ENCODE measurements at regions not wholly inside any gene's neighbourhood (a gene's known extent, or its start where the extent isn't known, plus 50 kb on each side); places are given as distances from the start of the nearest gene placed in this dataset.

DNA sequence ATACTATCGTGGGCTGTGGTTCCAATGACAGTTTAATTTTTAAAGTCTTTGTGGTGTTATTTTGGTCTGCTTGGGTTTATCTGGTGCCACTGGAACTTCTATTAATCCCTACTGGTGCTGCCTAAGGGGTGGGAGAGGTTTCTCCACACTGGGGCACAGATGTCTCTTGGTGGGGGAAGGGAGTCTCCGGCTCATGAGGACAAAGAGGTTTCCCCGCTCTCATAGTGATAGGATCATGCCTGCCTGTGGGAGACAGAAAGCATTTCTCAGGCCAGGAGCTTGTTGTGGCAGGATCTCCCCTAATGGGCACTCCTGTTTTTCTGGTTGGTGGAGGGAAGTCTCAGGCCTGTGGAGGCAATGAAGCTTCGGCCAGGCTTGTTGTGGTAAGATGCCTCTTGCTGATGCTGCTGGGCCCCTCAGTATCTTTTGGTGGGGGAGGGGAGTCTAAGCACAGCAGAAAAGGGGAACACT lies 84.3 kb upstream of the THRB start:
- no peaks in the 10 kb centered on the region for H3K27me3 ChIP-seq (replicated peaks in 1 of 4; ENCODE audit: control insufficient read depth in 3 of 4, extremely low read depth in 1 of 4, insufficient read depth in 3 of 4, low read length in 3 of 4)
- DNase-seq (ENCODE audit: low read depth in 1 of 2, low spot score in 2 of 2) (no peak), FAIRE-seq (no peak)
- peak overlapping the region; percentile 42; the same call in 1 of the 2 replicates for H3K18ac ChIP-seq (ENCODE audit: extremely low read depth, low read length)
- no peaks in the 10 kb centered on the region for H4K20me1 ChIP-seq (replicated peaks in 1 of 2; ENCODE audit: control insufficient read depth in 1 of 2, insufficient read depth in 2 of 2, low read length in 2 of 2)
- H3K23ac ChIP-seq (ENCODE audit: insufficient read length) = no peak overlapping the region
- H2BK12ac ChIP-seq (ENCODE audit: low read depth, low read length) = peak overlapping the region; percentile 65; the same call in 1 of the 2 replicates
- no peaks in the 10 kb centered on the region for H3K9me3 ChIP-seq (ENCODE audit: insufficient read depth in 2 of 2, low read depth in 1 of 2, low read length in 1 of 2)
- H3K79me2 ChIP-seq (ENCODE audit: control insufficient read depth in 1 of 2, insufficient read depth in 2 of 2, low read length in 2 of 2) = no peaks in the 10 kb centered on the region
- no peaks in the 10 kb centered on the region for H3K79me1 ChIP-seq (ENCODE audit: low read depth, low read length)
- H3K4me3 ChIP-seq (ENCODE audit: extremely low read depth in 1 of 4, insufficient read depth in 2 of 4, low read depth in 3 of 4, low read length in 4 of 4) = no peak overlapping the region
- no peak overlapping the region for H2BK120ac ChIP-seq (replicated peaks; ENCODE audit: low read depth, low read length)
- H4K5ac ChIP-seq (ENCODE audit: insufficient read length, low read depth, low read length) = no peak overlapping the region
- no peak overlapping the region for H3K4ac ChIP-seq (replicated peaks; ENCODE audit: insufficient read length, low read depth, low read length)
- H3K27ac ChIP-seq (ENCODE audit: low read depth, low read length) = no peak overlapping the region
- no peak overlapping the region for H3K14ac ChIP-seq (ENCODE audit: insufficient read length)
- no peaks in the 10 kb centered on the region for H3K23me2 ChIP-seq (ENCODE audit: low read depth, low read length)
- 0 out of 2 replicates have a peak overlapping the region, but pooled peaks have one; percentile 50 for H2BK20ac ChIP-seq (ENCODE audit: low read length)
- no peaks in the 10 kb centered on the region for H3K36me3 ChIP-seq (ENCODE audit: control insufficient read depth in 2 of 4, insufficient read depth in 4 of 4, low read length in 3 of 4)
- no peak overlapping the region for H4K91ac ChIP-seq (replicated peaks; ENCODE audit: insufficient read length, low read length)
- H2AK5ac ChIP-seq (ENCODE audit: low read depth, low read length) = no peak overlapping the region
- ChIA-PET POLR2A (ENCODE audit: partially characterized antibody) (no interaction called here), CTCF (ENCODE audit: partially characterized antibody) (no interaction called here)
- H3K4me2 ChIP-seq (ENCODE audit: insufficient read depth in 1 of 2, low read depth in 2 of 2, low read length in 2 of 2) = no peak overlapping the region
- peak overlapping the region in 1 of 4 experiments; percentile 2; a peak in 1 of 7 replicates for H3K9ac ChIP-seq (replicated peaks in 1 of 4; ENCODE audit: extremely low read depth in 1 of 4, low read depth in 3 of 4, low read length in 3 of 4)
- no peak overlapping the region for H3K56ac ChIP-seq (replicated peaks; ENCODE audit: insufficient read length, low read depth, low read length)
- peak overlapping the region; percentile 98 for H2AFZ ChIP-seq (ENCODE audit: low read length)
- no peak overlapping the region for H2BK15ac ChIP-seq (ENCODE audit: low read length)
- peaks cover 0 to 5% (median under 1%) of the 10 kb centered on the region in 4 experiments; a peak in 2 of 7 replicates for H3K4me1 ChIP-seq (replicated peaks in 1 of 4; ENCODE audit: control insufficient read depth in 3 of 4, insufficient read depth in 4 of 4, low read length in 3 of 4)
- WGBS, 2 experiments (ENCODE audit: extremely low coverage in 1 of 2, insufficient coverage in 1 of 2, insufficient read length in 1 of 2, insufficient replicate concordance in 2 of 2, low coverage in 1 of 2, low lambda C conversion rate in 2 of 2, missing lambda C conversion rate in 1 of 2) = 93% methylated on average over 4 of the region's 4 CpGs; no CpG with 5 or more reads in 1 of the 2 experiments
- no peak overlapping the region for H2BK5ac ChIP-seq (ENCODE audit: low read depth, low read length)
- H4K8ac ChIP-seq (ENCODE audit: extremely low read depth, insufficient read depth, low read length) = peak overlapping the region; percentile 75; the same call in 1 of the 2 replicates
- TF ChIP-seq ASH2L (IDR thresholded peaks at IDR 0.05; ENCODE audit: low read length) (peak; percentile 89), SIRT6 (IDR thresholded peaks at IDR 0.05; ENCODE audit: low read length) (no peak), SAP30 (IDR thresholded peaks at IDR 0.05; ENCODE audit: insufficient read depth, insufficient replicate concordance, low read length) (no peak), NRF1 (IDR thresholded peaks at IDR 0.05; ENCODE audit: low read depth, low read length) (no peak), EGR1 (IDR thresholded peaks at IDR 0.05; ENCODE audit: borderline replicate concordance, low read depth, low read length) (no peak), RAD21 (IDR thresholded peaks at IDR 0.05 in 1 of 2, conservative IDR thresholded peaks at IDR 0.05 in 1 of 2; ENCODE audit: low read depth in 2 of 2, low read length in 2 of 2) (no peak), RBBP5 (IDR thresholded peaks at IDR 0.05; ENCODE audit: borderline replicate concordance, low read depth, low read length) (peak; percentile 39; the same call in 1 of the 2 replicates), ZNF274 (IDR thresholded peaks at IDR 0.05; ENCODE audit: borderline replicate concordance, extremely low read depth, low read length) (no peak), TEAD4 (IDR thresholded peaks at IDR 0.05; ENCODE audit: low read depth, low read length) (no peak), GTF2F1 (IDR thresholded peaks at IDR 0.05; ENCODE audit: borderline replicate concordance, low read depth, low read length) (no peak)
- TF ChIP-seq, protein P1, sequence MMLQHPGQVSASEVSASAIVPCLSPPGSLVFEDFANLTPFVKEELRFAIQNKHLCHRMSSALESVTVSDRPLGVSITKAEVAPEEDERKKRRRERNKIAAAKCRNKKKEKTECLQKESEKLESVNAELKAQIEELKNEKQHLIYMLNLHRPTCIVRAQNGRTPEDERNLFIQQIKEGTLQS (IDR thresholded peaks at IDR 0.05; ENCODE audit: insufficient read depth, low read depth, low read length) = no peak

All from H1 (cell line).